ENCODE measurements at regions not wholly inside any gene's neighbourhood (a gene's known extent, or its start where the extent isn't known, plus 50 kb on each side); places are given as distances from the start of the nearest gene placed in this dataset.
A peak's percentile ranks its signal among the peaks of the same experiment; 100 is the strongest.

- ChIA-PET CTCF (ENCODE audit: partially characterized antibody) (interaction anchor here (0.6 to 4.0 kb wide), 51 partner anchors 10 to 657 kb away, joined by 3 to 21 read pairs (median 4); no protein-coding TSS in a partner anchor), POLR2A (ENCODE audit: partially characterized antibody) (no interaction called here)
- H3K9me3 ChIP-seq (ENCODE audit: insufficient read depth in 2 of 2, low read depth in 1 of 2, low read length in 1 of 2), result no peaks in the 10 kb centered on the region
- H3K23me2 ChIP-seq (ENCODE audit: low read depth, low read length), result no peaks in the 10 kb centered on the region
- 0 out of 2 replicates have a peak overlapping the region, but pooled peaks have one; percentile 13 for H2BK12ac ChIP-seq (ENCODE audit: low read depth, low read length)
- H4K20me1 ChIP-seq (replicated peaks in 1 of 2; ENCODE audit: control insufficient read depth in 1 of 2, insufficient read depth in 2 of 2, low read length in 2 of 2), result no peaks in the 10 kb centered on the region
- DNase-seq (ENCODE audit: low read depth in 1 of 2, low spot score in 2 of 2) (peak in 1 of 2 experiments; percentile 65), FAIRE-seq (peak; percentile 95)
- no peak overlapping the region for H2BK120ac ChIP-seq (replicated peaks; ENCODE audit: low read depth, low read length)
- H3K4me3 ChIP-seq (ENCODE audit: extremely low read depth in 1 of 4, insufficient read depth in 2 of 4, low read depth in 3 of 4, low read length in 4 of 4), result no peak overlapping the region
- H3K79me2 ChIP-seq (ENCODE audit: control insufficient read depth in 1 of 2, insufficient read depth in 2 of 2, low read length in 2 of 2), result no peaks in the 10 kb centered on the region
- H4K91ac ChIP-seq (replicated peaks; ENCODE audit: insufficient read length, low read length), result no peak overlapping the region
- H3K4me1 ChIP-seq (replicated peaks in 1 of 4; ENCODE audit: control insufficient read depth in 3 of 4, insufficient read depth in 4 of 4, low read length in 3 of 4), result peaks cover 0 to 5% (median 3%) of the 10 kb centered on the region in 4 experiments; a peak in 3 of 7 replicates
- peak overlapping the region; percentile 20; the same call in 1 of the 2 replicates for H3K18ac ChIP-seq (ENCODE audit: extremely low read depth, low read length)
- H3K4me2 ChIP-seq (ENCODE audit: insufficient read depth in 1 of 2, low read depth in 2 of 2, low read length in 2 of 2), result no peak overlapping the region; a peak in 1 of 4 replicates
- H2BK20ac ChIP-seq (ENCODE audit: low read length), result peak overlapping the region; percentile 10; the same call in 1 of the 2 replicates
- no peaks in the 10 kb centered on the region for H3K79me1 ChIP-seq (ENCODE audit: low read depth, low read length)
- no peak overlapping the region for H4K8ac ChIP-seq (ENCODE audit: extremely low read depth, insufficient read depth, low read length)
- H2BK15ac ChIP-seq (ENCODE audit: low read length), result peak overlapping the region; percentile 82
- no peak overlapping the region for H3K23ac ChIP-seq (ENCODE audit: insufficient read length)
- H3K4ac ChIP-seq (replicated peaks; ENCODE audit: insufficient read length, low read depth, low read length), result no peak overlapping the region
- H2AFZ ChIP-seq (ENCODE audit: low read length), result peak overlapping the region; percentile 26; the same call in 1 of the 2 replicates
- H3K27me3 ChIP-seq (replicated peaks in 1 of 4; ENCODE audit: control insufficient read depth in 3 of 4, extremely low read depth in 1 of 4, insufficient read depth in 3 of 4, low read length in 3 of 4), result no peaks in the 10 kb centered on the region
- H4K5ac ChIP-seq (ENCODE audit: insufficient read length, low read depth, low read length), result no peak overlapping the region
- H3K9ac ChIP-seq (replicated peaks in 1 of 4; ENCODE audit: extremely low read depth in 1 of 4, low read depth in 3 of 4, low read length in 3 of 4), result no peak overlapping the region
- no peak overlapping the region for H3K27ac ChIP-seq (ENCODE audit: low read depth, low read length)
- no peak overlapping the region for H2BK5ac ChIP-seq (ENCODE audit: low read depth, low read length)
- WGBS, 2 experiments (ENCODE audit: extremely low coverage in 1 of 2, insufficient coverage in 1 of 2, insufficient read length in 1 of 2, insufficient replicate concordance in 2 of 2, low coverage in 1 of 2, low lambda C conversion rate in 2 of 2, missing lambda C conversion rate in 1 of 2), result 43% methylated on average over 8 of the region's 8 CpGs; no CpG with 5 or more reads in 1 of the 2 experiments
- no peak overlapping the region for H3K14ac ChIP-seq (ENCODE audit: insufficient read length)
- H3K56ac ChIP-seq (replicated peaks; ENCODE audit: insufficient read length, low read depth, low read length), result no peak overlapping the region
- no peaks in the 10 kb centered on the region for H3K36me3 ChIP-seq (ENCODE audit: control insufficient read depth in 2 of 4, insufficient read depth in 4 of 4, low read length in 3 of 4)
- H2AK5ac ChIP-seq (ENCODE audit: low read depth, low read length), result no peak overlapping the region
- TF ChIP-seq GTF2F1 (IDR thresholded peaks at IDR 0.05; ENCODE audit: borderline replicate concordance, low read depth, low read length), result no peak
- no peak for TF ChIP-seq ATF3 (IDR thresholded peaks at IDR 0.05; ENCODE audit: insufficient read depth, low read depth, low read length)
- TF ChIP-seq ASH2L (IDR thresholded peaks at IDR 0.05; ENCODE audit: low read length), result peak; percentile 22
- peak in 2 of 3 experiments; percentile 70 to 92; a peak in 2 of 4 replicates for TF ChIP-seq CTCF (IDR thresholded peaks at IDR 0.05; ENCODE audit: control extremely low read depth in 1 of 3, insufficient read depth in 1 of 3, low read depth in 1 of 3, low read length in 3 of 3)
- peak; percentile 92 for TF ChIP-seq RAD21 (IDR thresholded peaks at IDR 0.05 in 1 of 2, conservative IDR thresholded peaks at IDR 0.05 in 1 of 2; ENCODE audit: low read depth in 2 of 2, low read length in 2 of 2)
- TF ChIP-seq CEBPB (IDR thresholded peaks at IDR 0.05; ENCODE audit: low read depth, low read length), result no peak
- no peak for TF ChIP-seq SAP30 (IDR thresholded peaks at IDR 0.05; ENCODE audit: insufficient read depth, insufficient replicate concordance, low read length)
- TF ChIP-seq NANOG (IDR thresholded peaks at IDR 0.05; ENCODE audit: insufficient read depth, low read depth, low read length, poor library complexity, severe bottlenecking), result no peak
- no peak for TF ChIP-seq GABPA (IDR thresholded peaks at IDR 0.05; ENCODE audit: borderline replicate concordance, insufficient read depth, low read length)
These were observed 163.8 kb upstream of the TRPM3 start for GRCh38 chr9:71285191-71285656.
